H1 (cell line): ENCODE measurements at regions not wholly inside any gene's neighbourhood (a gene's known extent, or its start where the extent isn't known, plus 50 kb on each side); places are given as distances from the start of the nearest gene placed in this dataset.

Source experiments
- CTCF ChIA-PET: fragments of 300-600 bp; sonication (Branson Sonifier 250); formaldehyde crosslinking; loops from one replicate; lab custom pipeline; 2021; ENCODE audit not compliant: partially characterized antibody; lab: Charles Lee
- POLR2A ChIA-PET: fragments of 300-600 bp; sonication (Branson Sonifier 250); formaldehyde crosslinking; loops from one replicate; lab custom pipeline; 2021; ENCODE audit warnings: inconsistent platforms; ENCODE audit not compliant: partially characterized antibody; lab: Charles Lee
- DNase-seq, 2 experiments: peaks; one replicate each; pipeline versions ENCODE4 v3.0.0 to v3.0.0-alpha.2; 2010 to 2022; ENCODE audit warnings: low spot score in 2 of 2, low read depth in 1 of 2, mixed read lengths in 1 of 2
- FAIRE-seq: peaks from 2 replicates; lab custom pipeline; 2011; peaks lifted over from hg19 to GRCh38; lab: Jason Lieb, UNC
- H2AFZ ChIP-seq: 2 replicates; pipeline ENCODE4 v1.8.1; 2012; ENCODE audit warnings: low read length, inconsistent platforms
- H2AK5ac ChIP-seq: 2 replicates; pipeline ENCODE4 v1.6.1; 2013; ENCODE audit warnings: low read depth, low read length
- H2BK120ac ChIP-seq: replicated peaks from 2 replicates; pipeline ENCODE3; 2013; ENCODE audit warnings: low read depth, low read length, inconsistent platforms
- H2BK12ac ChIP-seq: 2 replicates; pipeline ENCODE4 v1.6.1; 2013; ENCODE audit warnings: low read depth, low read length
- H2BK15ac ChIP-seq: 2 replicates; pipeline ENCODE4 v1.6.1; 2013; ENCODE audit warnings: low read length
- H2BK20ac ChIP-seq: 2 replicates; pipeline ENCODE4 v1.6.1; 2013; ENCODE audit warnings: low read length
- H2BK5ac ChIP-seq: 2 replicates; pipeline ENCODE4 v1.6.1; 2013; ENCODE audit warnings: low read depth, low read length
- H3K14ac ChIP-seq: 2 replicates; pipeline ENCODE4 v1.6.1; 2013; ENCODE audit warnings: inconsistent platforms; ENCODE audit not compliant: insufficient read length
- H3K18ac ChIP-seq: 2 replicates; pipeline ENCODE4 v1.6.1; 2013; ENCODE audit warnings: low read length; ENCODE audit errors: extremely low read depth
- H3K23ac ChIP-seq: 2 replicates; pipeline ENCODE4 v1.6.1; 2013; ENCODE audit warnings: inconsistent platforms; ENCODE audit not compliant: insufficient read length
- H3K23me2 ChIP-seq: 2 replicates; pipeline ENCODE4 v1.6.1; 2013; ENCODE audit warnings: low read depth, low read length
- H3K27ac ChIP-seq: 2 replicates; pipeline ENCODE4 v1.6.1; 2011; ENCODE audit warnings: low read depth, low read length, inconsistent platforms
- H3K27me3 ChIP-seq, 4 experiments: replicated peaks in 1 of 4; 1 replicate in 1 of 4; 2 replicates in 3 of 4; pipeline versions ENCODE4 v1.6.1 to v1.8.1; 2011 to 2013; ENCODE audit warnings: low read length in 3 of 4, mild to moderate bottlenecking in 3 of 4, inconsistent platforms in 2 of 4, mixed read lengths in 2 of 4, moderate library complexity in 1 of 4; ENCODE audit not compliant: control insufficient read depth in 3 of 4, insufficient read depth in 3 of 4; ENCODE audit errors: extremely low read depth in 1 of 4
- H3K36me3 ChIP-seq, 4 experiments: 2 replicates each; pipeline versions ENCODE4 v1.6.1 to v1.8.1; 2011 to 2013; ENCODE audit warnings: mild to moderate bottlenecking in 4 of 4, low read length in 3 of 4, moderate library complexity in 2 of 4, control low read depth in 1 of 4, inconsistent platforms in 1 of 4; ENCODE audit not compliant: insufficient read depth in 4 of 4, control insufficient read depth in 2 of 4
- H3K4ac ChIP-seq: replicated peaks from 2 replicates; pipeline ENCODE3; 2013; ENCODE audit warnings: low read length, low read depth, mixed read lengths, inconsistent platforms; ENCODE audit not compliant: insufficient read length
- H3K4me1 ChIP-seq, 4 experiments: replicated peaks in 1 of 4; 1 replicate in 1 of 4; 2 replicates in 3 of 4; pipeline versions ENCODE4 v1.6.1 to v1.8.1; 2011 to 2013; ENCODE audit warnings: low read length in 3 of 4, inconsistent platforms in 2 of 4, mixed read lengths in 1 of 4; ENCODE audit not compliant: insufficient read depth in 4 of 4, control insufficient read depth in 3 of 4
- H3K4me2 ChIP-seq, 2 experiments: 2 replicates each; pipeline versions ENCODE4 v1.6.1 to v1.8.1; 2011 to 2013; ENCODE audit warnings: low read depth in 2 of 2, low read length in 2 of 2, control low read depth in 1 of 2, inconsistent platforms in 1 of 2, mild to moderate bottlenecking in 1 of 2; ENCODE audit not compliant: insufficient read depth in 1 of 2
- H3K4me3 ChIP-seq, 4 experiments: fragments of 200-600, 300-600 bp in 1 of 4; sonication (generic), shearing (Covaris generic), sonication (Bioruptor Twin) in 1 of 4; 2 replicates each; pipeline versions ENCODE4 v1.5.1 to v1.8.1; 2011 to 2016; ENCODE audit warnings: low read length in 4 of 4, low read depth in 3 of 4, control low read depth in 2 of 4, inconsistent platforms in 2 of 4, mild to moderate bottlenecking in 2 of 4, mixed read lengths in 1 of 4, moderate library complexity in 1 of 4; ENCODE audit not compliant: insufficient read depth in 2 of 4; ENCODE audit errors: extremely low read depth in 1 of 4
- H3K56ac ChIP-seq: replicated peaks from 2 replicates; pipeline ENCODE3; 2013; ENCODE audit warnings: low read depth, mild to moderate bottlenecking, mixed read lengths, low read length, inconsistent platforms; ENCODE audit not compliant: insufficient read length
- H3K79me1 ChIP-seq: 2 replicates; pipeline ENCODE4 v1.6.1; 2013; ENCODE audit warnings: low read depth, low read length, control low read depth
- H3K79me2 ChIP-seq, 2 experiments: 2 replicates each; pipeline versions ENCODE4 v1.6.1 to v1.8.1; 2012 to 2013; ENCODE audit warnings: low read length in 2 of 2, mild to moderate bottlenecking in 2 of 2, inconsistent platforms in 1 of 2; ENCODE audit not compliant: insufficient read depth in 2 of 2, control insufficient read depth in 1 of 2
- H3K9ac ChIP-seq, 4 experiments: replicated peaks in 1 of 4; 1 replicate in 1 of 4; 2 replicates in 3 of 4; pipeline versions ENCODE4 v1.6.1 to v1.8.1; 2011 to 2013; ENCODE audit warnings: low read depth in 3 of 4, low read length in 3 of 4, control low read depth in 2 of 4, mild to moderate bottlenecking in 2 of 4, moderate library complexity in 2 of 4, inconsistent platforms in 1 of 4; ENCODE audit errors: extremely low read depth in 1 of 4
- H3K9me3 ChIP-seq, 2 experiments: 2 replicates each; pipeline versions ENCODE4 v1.6.1 to v1.8.1; 2012 to 2013; ENCODE audit warnings: mild to moderate bottlenecking in 2 of 2, moderate library complexity in 2 of 2, control low read depth in 1 of 2, inconsistent platforms in 1 of 2, low read depth in 1 of 2, low read length in 1 of 2, mixed read lengths in 1 of 2; ENCODE audit not compliant: insufficient read depth in 2 of 2
- H4K20me1 ChIP-seq, 2 experiments: replicated peaks in 1 of 2; 2 replicates each; pipeline versions ENCODE3 to v1.8.1; 2011 to 2013; ENCODE audit warnings: inconsistent platforms in 2 of 2, low read length in 2 of 2, mild to moderate bottlenecking in 1 of 2; ENCODE audit not compliant: insufficient read depth in 2 of 2, control insufficient read depth in 1 of 2
- H4K5ac ChIP-seq: 2 replicates; pipeline ENCODE4 v1.6.1; 2013; ENCODE audit warnings: low read length, low read depth, mixed read lengths, inconsistent platforms; ENCODE audit not compliant: insufficient read length
- H4K8ac ChIP-seq: 2 replicates; pipeline ENCODE4 v1.8.0; 2013; ENCODE audit warnings: mild to moderate bottlenecking, moderate library complexity, low read length, inconsistent platforms; ENCODE audit not compliant: insufficient read depth; ENCODE audit errors: extremely low read depth
- H4K91ac ChIP-seq: replicated peaks from 2 replicates; pipeline ENCODE3; 2013; ENCODE audit warnings: low read length, mixed read lengths, inconsistent platforms; ENCODE audit not compliant: insufficient read length
- ASH2L ChIP-seq: fragments of 200-600, 300-600 bp; sonication (generic); IDR thresholded peaks from one replicate; pipeline ENCODE4 v1.7.1; 2017; ENCODE audit warnings: low read length
- GTF2F1 ChIP-seq: IDR thresholded peaks from 2 replicates; pipeline ENCODE4 v1.6.1; 2012; ENCODE audit warnings: low read depth, low read length, improper control_type of control experiment, borderline replicate concordance
- KDM4A ChIP-seq: IDR thresholded peaks from one replicate; pipeline ENCODE4 v1.7.1; 2012; ENCODE audit warnings: low read depth, mild to moderate bottlenecking, moderate library complexity, low read length, inconsistent platforms; ENCODE audit not compliant: severe bottlenecking
- POLR2AphosphoS5 ChIP-seq: IDR thresholded peaks from 2 replicates; pipeline ENCODE4 v1.6.1; 2011; ENCODE audit warnings: low read depth, low read length
- POU5F1 ChIP-seq: IDR thresholded peaks from 2 replicates; pipeline ENCODE4 v1.6.1; 2011; ENCODE audit warnings: low read depth, mild to moderate bottlenecking, low read length, moderate library complexity
- SIN3A ChIP-seq, 2 experiments: IDR thresholded peaks in 1 of 2; conservative IDR thresholded peaks in 1 of 2; 2 replicates each; pipeline ENCODE4 v1.6.1; 2011 to 2012; ENCODE audit warnings: low read length in 2 of 2, improper control_type of control experiment in 1 of 2, low read depth in 1 of 2, mild to moderate bottlenecking in 1 of 2
- SP1 ChIP-seq: IDR thresholded peaks from 2 replicates; pipeline ENCODE4 v1.6.1; 2011; ENCODE audit warnings: low read depth, low read length
- TAF1 ChIP-seq: IDR thresholded peaks from 2 replicates; pipeline ENCODE4 v1.6.1; 2011; ENCODE audit warnings: mild to moderate bottlenecking, low read depth, low read length
- TCF12 ChIP-seq: IDR thresholded peaks from 2 replicates; pipeline ENCODE4 v1.6.1; 2011; ENCODE audit warnings: low read depth, mild to moderate bottlenecking, low read length
- YY1 ChIP-seq: IDR thresholded peaks from 2 replicates; pipeline ENCODE4 v1.6.1; 2011; ENCODE audit warnings: low read depth, mild to moderate bottlenecking, low read length
- WGBS, 2 experiments: shearing (Covaris generic) in 1 of 2; methylation state at CpG; one replicate each; pipeline versions ENCODE4 v1.1.6 to v1.1.7; 2013 to 2015; ENCODE audit warnings: low lambda C conversion rate in 2 of 2, mixed read lengths in 2 of 2, inconsistent platforms in 1 of 2, low coverage in 1 of 2, missing lambda C conversion rate in 1 of 2; ENCODE audit not compliant: insufficient replicate concordance in 2 of 2, insufficient coverage in 1 of 2, insufficient read length in 1 of 2; ENCODE audit errors: extremely low coverage in 1 of 2, missing lambda C conversion rate in 1 of 2; 5-methylcytosine and 5-hydroxymethylcytosine counted together
- TF ChIP-seq, protein P1 (sequence below): IDR thresholded peaks from 2 replicates; pipeline ENCODE4 v1.6.1; 2012; ENCODE audit warnings: low read length, inconsistent platforms
- TF ChIP-seq, protein P2 (sequence below), 3 experiments: IDR thresholded peaks; 1 replicate in 2 of 3; 2 replicates in 1 of 3; pipeline versions ENCODE4 v1.5.1 to v1.6.1; 2011; ENCODE audit warnings: low read length in 3 of 3, mild to moderate bottlenecking in 3 of 3, inconsistent platforms in 2 of 3, low read depth in 1 of 3, moderate library complexity in 1 of 3; ENCODE audit not compliant: insufficient read depth in 1 of 3; ENCODE audit errors: control extremely low read depth in 1 of 3

DNA sequence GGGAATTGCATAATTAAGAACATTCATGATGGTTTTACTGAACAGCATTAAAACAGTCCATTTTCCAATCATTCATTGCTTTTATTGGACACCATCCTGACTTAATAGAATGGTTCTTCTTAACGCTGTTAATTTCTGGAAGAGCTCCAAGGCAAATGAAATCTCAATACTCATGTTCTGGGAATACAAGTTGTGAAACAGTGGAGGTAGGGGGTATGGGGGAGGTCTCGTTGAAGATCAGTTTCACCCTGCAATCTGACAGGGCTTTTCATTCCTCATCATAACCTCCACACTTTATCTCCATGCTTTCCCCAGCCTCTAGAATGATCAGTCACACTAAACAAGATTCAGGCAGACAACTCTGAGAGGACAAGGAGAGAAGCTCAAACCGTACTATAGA is 113.6 kb downstream of the ETAA1 start:
- Histone ChIP-seq H3K36me3 (no peaks in the 10 kb centered on the region), H3K4me2 (no peak overlapping the region), H3K79me2 (no peaks in the 10 kb centered on the region), H2BK20ac (no peak overlapping the region), H3K56ac (no peak overlapping the region), H3K23me2 (no peaks in the 10 kb centered on the region), H3K14ac (no peak overlapping the region), H3K23ac (no peak overlapping the region), H2AK5ac (no peak overlapping the region), H3K79me1 (no peaks in the 10 kb centered on the region), H4K8ac (no peak overlapping the region), H4K20me1 (no peaks in the 10 kb centered on the region), H3K27ac (no peak overlapping the region), H3K9ac (no peak overlapping the region), H2BK12ac (no peak overlapping the region), H2BK15ac (no peak overlapping the region), H3K4me1 (no peaks in the 10 kb centered on the region), H2AFZ (no peak overlapping the region), H3K4me3 (no peak overlapping the region), H4K5ac (no peak overlapping the region), H4K91ac (no peak overlapping the region), H3K9me3 (no peaks in the 10 kb centered on the region), H3K4ac (no peak overlapping the region), H2BK5ac (no peak overlapping the region), H3K18ac (no peak overlapping the region), H3K27me3 (no peaks in the 10 kb centered on the region), H2BK120ac (no peak overlapping the region)
- FAIRE-seq: no peak
- 92% methylated on average over 3 of the region's 3 CpGs; no CpG with 5 or more reads in 1 of the 2 experiments for WGBS, 2 experiments
- ChIA-PET CTCF (no interaction called here), POLR2A (no interaction called here)
- no peak for DNase-seq
- TF ChIP-seq POLR2AphosphoS5 (no peak), SIN3A (conservative IDR thresholded peaks at IDR 0.05 in 1 of 2, IDR thresholded peaks at IDR 0.05 in 1 of 2; ENCODE audit: low read depth in 1 of 2, low read length in 2 of 2) (no peak), YY1 (no peak), POU5F1 (no peak), ASH2L (no peak), TCF12 (no peak), SP1 (no peak), GTF2F1 (no peak), KDM4A (no peak), TAF1 (no peak)
- TF ChIP-seq, protein P1, sequence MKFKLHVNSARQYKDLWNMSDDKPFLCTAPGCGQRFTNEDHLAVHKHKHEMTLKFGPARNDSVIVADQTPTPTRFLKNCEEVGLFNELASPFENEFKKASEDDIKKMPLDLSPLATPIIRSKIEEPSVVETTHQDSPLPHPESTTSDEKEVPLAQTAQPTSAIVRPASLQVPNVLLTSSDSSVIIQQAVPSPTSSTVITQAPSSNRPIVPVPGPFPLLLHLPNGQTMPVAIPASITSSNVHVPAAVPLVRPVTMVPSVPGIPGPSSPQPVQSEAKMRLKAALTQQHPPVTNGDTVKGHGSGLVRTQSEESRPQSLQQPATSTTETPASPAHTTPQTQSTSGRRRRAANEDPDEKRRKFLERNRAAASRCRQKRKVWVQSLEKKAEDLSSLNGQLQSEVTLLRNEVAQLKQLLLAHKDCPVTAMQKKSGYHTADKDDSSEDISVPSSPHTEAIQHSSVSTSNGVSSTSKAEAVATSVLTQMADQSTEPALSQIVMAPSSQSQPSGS: no peak
- TF ChIP-seq, protein P2, sequence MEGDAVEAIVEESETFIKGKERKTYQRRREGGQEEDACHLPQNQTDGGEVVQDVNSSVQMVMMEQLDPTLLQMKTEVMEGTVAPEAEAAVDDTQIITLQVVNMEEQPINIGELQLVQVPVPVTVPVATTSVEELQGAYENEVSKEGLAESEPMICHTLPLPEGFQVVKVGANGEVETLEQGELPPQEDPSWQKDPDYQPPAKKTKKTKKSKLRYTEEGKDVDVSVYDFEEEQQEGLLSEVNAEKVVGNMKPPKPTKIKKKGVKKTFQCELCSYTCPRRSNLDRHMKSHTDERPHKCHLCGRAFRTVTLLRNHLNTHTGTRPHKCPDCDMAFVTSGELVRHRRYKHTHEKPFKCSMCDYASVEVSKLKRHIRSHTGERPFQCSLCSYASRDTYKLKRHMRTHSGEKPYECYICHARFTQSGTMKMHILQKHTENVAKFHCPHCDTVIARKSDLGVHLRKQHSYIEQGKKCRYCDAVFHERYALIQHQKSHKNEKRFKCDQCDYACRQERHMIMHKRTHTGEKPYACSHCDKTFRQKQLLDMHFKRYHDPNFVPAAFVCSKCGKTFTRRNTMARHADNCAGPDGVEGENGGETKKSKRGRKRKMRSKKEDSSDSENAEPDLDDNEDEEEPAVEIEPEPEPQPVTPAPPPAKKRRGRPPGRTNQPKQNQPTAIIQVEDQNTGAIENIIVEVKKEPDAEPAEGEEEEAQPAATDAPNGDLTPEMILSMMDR (IDR thresholded peaks at IDR 0.05; ENCODE audit: control extremely low read depth in 1 of 3, insufficient read depth in 1 of 3, low read depth in 1 of 3, low read length in 3 of 3): no peak
